ENCODE measurements at regions not wholly inside any gene's neighbourhood (a gene's known extent, or its start where the extent isn't known, plus 50 kb on each side); places are given as distances from the start of the nearest gene placed in this dataset.
"Not testable (repeated sequence)": the region's sequence is repeated elsewhere in the genome, so short reads cannot be mapped to it uniquely, and the experiment has no call there.

DNA sequence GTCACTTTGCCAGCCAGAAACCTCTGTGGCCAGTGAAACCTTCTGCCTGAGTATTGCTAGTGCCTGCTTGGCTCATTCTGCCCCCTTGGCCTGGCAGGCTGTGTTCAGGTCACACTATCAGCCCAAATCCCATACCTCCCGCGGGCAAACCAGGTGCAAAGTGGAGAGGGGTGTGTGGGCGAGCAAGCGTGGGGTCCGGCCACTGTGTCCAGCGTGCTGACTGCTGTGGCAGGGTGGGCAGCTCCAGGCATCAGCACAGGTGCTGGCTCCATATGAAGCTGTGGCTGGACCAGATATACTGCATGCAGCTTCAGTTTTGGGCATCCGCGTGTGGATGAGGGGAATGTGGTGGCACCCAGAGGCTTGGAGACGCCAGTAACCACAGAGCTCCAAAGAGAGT lies 576.5 kb upstream of the EDIL3 start:
- no peak overlapping the region for H3K9ac ChIP-seq (ENCODE audit: low read depth in 1 of 2, low read length in 2 of 2)
- no peaks in the 10 kb centered on the region for H3K9me3 ChIP-seq (ENCODE audit: control insufficient read depth in 2 of 2, low read length in 2 of 2)
- H3K4me3 ChIP-seq (ENCODE audit: low read length in 2 of 2) = no peak overlapping the region
- H3K4me1 ChIP-seq (ENCODE audit: control insufficient read depth in 2 of 2, insufficient read depth in 2 of 2, low read length in 2 of 2) = no peaks in the 10 kb centered on the region
- no peaks in the 10 kb centered on the region for H3K36me3 ChIP-seq (ENCODE audit: control insufficient read depth in 2 of 2, insufficient read depth in 2 of 2, low read length in 2 of 2)
- H3K27ac ChIP-seq (ENCODE audit: low read depth in 2 of 2, low read length in 2 of 2) = no peak overlapping the region
- H3K27me3 ChIP-seq (ENCODE audit: control insufficient read depth in 2 of 2, insufficient read depth in 2 of 2, low read length in 2 of 2) = no peaks in the 10 kb centered on the region

DNA sequence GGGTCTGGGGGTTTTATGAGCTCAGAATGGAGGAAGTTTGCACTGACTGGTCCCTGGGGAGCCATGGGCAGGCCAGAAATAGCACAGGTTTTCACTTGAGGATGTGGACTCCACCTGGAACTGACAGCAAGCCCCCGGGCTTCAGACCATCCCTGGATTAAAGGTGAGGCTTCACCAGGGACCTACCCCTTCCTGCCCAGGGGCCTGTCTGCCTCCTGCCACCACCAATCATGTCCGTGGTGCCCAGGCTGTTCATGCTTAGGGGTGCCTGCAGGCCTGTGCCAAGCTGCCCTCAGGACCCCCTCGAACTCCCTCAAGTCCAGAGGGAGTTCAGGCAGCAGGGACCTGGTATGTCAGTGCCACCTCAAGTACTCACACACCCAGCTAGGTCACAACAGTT lies 577.2 kb upstream of the EDIL3 start:
- H3K9ac ChIP-seq (ENCODE audit: low read depth in 1 of 2, low read length in 2 of 2) = no peak overlapping the region
- no peaks in the 10 kb centered on the region for H3K9me3 ChIP-seq (ENCODE audit: control insufficient read depth in 2 of 2, low read length in 2 of 2)
- H3K36me3 ChIP-seq (ENCODE audit: control insufficient read depth in 2 of 2, insufficient read depth in 2 of 2, low read length in 2 of 2) = no peaks in the 10 kb centered on the region
- H3K4me1 ChIP-seq (ENCODE audit: control insufficient read depth in 2 of 2, insufficient read depth in 2 of 2, low read length in 2 of 2) = no peaks in the 10 kb centered on the region
- H3K27me3 ChIP-seq (ENCODE audit: control insufficient read depth in 2 of 2, insufficient read depth in 2 of 2, low read length in 2 of 2) = no peaks in the 10 kb centered on the region
- no peak overlapping the region for H3K4me3 ChIP-seq (ENCODE audit: low read length in 2 of 2)
- H3K27ac ChIP-seq (ENCODE audit: low read depth in 2 of 2, low read length in 2 of 2) = no peak overlapping the region

DNA sequence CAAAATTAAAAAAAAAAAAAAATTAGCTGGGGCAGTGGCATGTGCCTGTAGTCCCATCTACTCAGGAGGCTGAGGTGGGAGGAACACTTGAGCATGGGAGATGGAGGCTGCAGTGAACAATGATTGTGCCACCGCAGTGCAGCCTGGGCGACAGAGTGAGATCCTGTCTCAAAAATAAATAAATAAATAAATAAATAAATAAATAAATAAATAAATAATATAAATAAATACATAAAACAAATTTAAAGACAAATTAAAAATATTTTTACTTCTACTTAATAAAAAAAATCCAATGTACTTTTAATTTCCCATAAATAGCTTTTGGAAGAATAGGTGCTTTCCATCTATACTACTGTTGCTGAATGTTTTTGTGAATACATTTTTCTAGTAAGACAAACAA lies 598.4 kb upstream of the EDIL3 start:
- Histone ChIP-seq H3K9me3 (ENCODE audit: control insufficient read depth in 2 of 2, low read length in 2 of 2) (no peaks in the 10 kb centered on the region), H3K4me1 (ENCODE audit: control insufficient read depth in 2 of 2, insufficient read depth in 2 of 2, low read length in 2 of 2) (no peaks in the 10 kb centered on the region), H3K9ac (ENCODE audit: low read depth in 1 of 2, low read length in 2 of 2) (no peak overlapping the region)

DNA sequence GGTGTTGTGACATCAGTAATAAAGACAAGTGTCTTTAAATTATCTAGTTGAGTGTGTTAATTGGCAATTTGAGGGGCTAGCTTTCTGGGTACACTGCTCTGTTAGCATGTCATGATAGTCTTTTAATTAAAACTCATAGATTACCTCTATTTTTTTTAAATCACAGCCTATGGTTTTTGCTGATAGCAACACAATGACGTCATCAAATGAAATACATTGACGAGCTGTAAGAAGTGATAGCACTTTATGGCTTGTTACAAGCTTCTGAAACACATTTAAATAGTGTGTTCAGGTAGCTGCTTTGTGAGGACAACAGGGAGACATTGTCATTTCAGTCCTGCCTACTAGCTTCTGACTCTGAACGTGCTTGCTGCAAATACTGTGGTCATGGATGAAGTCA lies 600.5 kb upstream of the EDIL3 start:
- H3K27me3 ChIP-seq (ENCODE audit: control insufficient read depth in 2 of 2, insufficient read depth in 2 of 2, low read length in 2 of 2) = no peaks in the 10 kb centered on the region
- H3K27ac ChIP-seq (ENCODE audit: low read depth in 2 of 2, low read length in 2 of 2) = no peak overlapping the region
- H3K36me3 ChIP-seq (ENCODE audit: control insufficient read depth in 2 of 2, insufficient read depth in 2 of 2, low read length in 2 of 2) = no peaks in the 10 kb centered on the region
- H3K9me3 ChIP-seq (ENCODE audit: control insufficient read depth in 2 of 2, low read length in 2 of 2) = no peaks in the 10 kb centered on the region
- no peak overlapping the region for H3K9ac ChIP-seq (ENCODE audit: low read depth in 1 of 2, low read length in 2 of 2)
- no peak overlapping the region for H3K4me3 ChIP-seq (ENCODE audit: low read length in 2 of 2)
- no peaks in the 10 kb centered on the region for H3K4me1 ChIP-seq (ENCODE audit: control insufficient read depth in 2 of 2, insufficient read depth in 2 of 2, low read length in 2 of 2)

More for the DNA sequence above, 598.4 kb upstream of the EDIL3 start:
- no peaks in the 10 kb centered on the region for H3K36me3 ChIP-seq (ENCODE audit: control insufficient read depth in 2 of 2, insufficient read depth in 2 of 2, low read length in 2 of 2)
- no peak overlapping the region for H3K27ac ChIP-seq (ENCODE audit: low read depth in 2 of 2, low read length in 2 of 2)
- no peaks in the 10 kb centered on the region for H3K27me3 ChIP-seq (ENCODE audit: control insufficient read depth in 2 of 2, insufficient read depth in 2 of 2, low read length in 2 of 2)
- H3K4me3 ChIP-seq (ENCODE audit: low read length in 2 of 2) = no peak overlapping the region

DNA sequence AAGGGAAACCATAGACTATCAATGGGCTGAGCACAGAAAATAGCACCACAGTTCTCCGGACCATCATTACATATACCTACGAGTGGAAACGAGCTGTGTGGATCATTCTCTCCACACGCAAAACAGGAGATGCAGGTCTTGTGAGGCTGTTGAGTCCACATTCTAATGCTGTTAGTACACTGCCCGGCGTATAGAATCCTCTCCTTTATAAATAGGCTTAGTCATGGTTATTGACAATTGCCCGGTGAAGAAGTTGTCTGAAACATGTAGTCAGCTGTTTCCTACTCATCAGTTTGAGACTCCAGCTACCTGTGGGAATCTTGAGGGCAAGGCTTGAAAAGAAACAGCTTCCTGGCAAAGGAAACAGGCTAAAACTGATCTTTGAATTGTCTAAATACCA lies 602.0 kb upstream of the EDIL3 start:
- no peak overlapping the region for H3K4me3 ChIP-seq (ENCODE audit: low read length in 2 of 2)
- no peaks in the 10 kb centered on the region for H3K9me3 ChIP-seq (ENCODE audit: control insufficient read depth in 2 of 2, low read length in 2 of 2)
- H3K36me3 ChIP-seq (ENCODE audit: control insufficient read depth in 2 of 2, insufficient read depth in 2 of 2, low read length in 2 of 2) = no peaks in the 10 kb centered on the region
- no peak overlapping the region for H3K9ac ChIP-seq (ENCODE audit: low read depth in 1 of 2, low read length in 2 of 2)
- no peaks in the 10 kb centered on the region for H3K27me3 ChIP-seq (ENCODE audit: control insufficient read depth in 2 of 2, insufficient read depth in 2 of 2, low read length in 2 of 2)
- H3K27ac ChIP-seq (ENCODE audit: low read depth in 2 of 2, low read length in 2 of 2) = no peak overlapping the region
- H3K4me1 ChIP-seq (ENCODE audit: control insufficient read depth in 2 of 2, insufficient read depth in 2 of 2, low read length in 2 of 2) = no peaks in the 10 kb centered on the region

DNA sequence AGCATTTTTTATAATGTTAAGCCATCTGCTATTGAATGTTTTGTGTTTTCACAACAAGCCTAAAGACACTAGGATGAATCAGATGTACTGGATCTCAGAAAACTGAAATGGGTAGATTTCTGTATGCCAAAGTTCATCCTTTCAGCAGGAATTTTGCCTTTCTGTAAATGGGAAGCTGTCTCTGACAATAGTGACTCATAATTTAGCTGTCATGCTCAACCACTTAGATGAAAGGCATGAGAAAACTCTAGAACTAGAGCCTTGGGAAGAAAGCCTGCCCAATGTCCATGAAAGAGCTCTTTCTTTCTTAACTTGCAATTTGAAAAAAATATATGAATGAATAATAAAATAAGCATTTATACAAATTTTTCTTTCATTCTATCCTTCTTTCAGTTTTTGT lies 616.0 kb upstream of the EDIL3 start:
- Histone ChIP-seq H3K4me3 (ENCODE audit: low read length in 2 of 2) (no peak overlapping the region), H3K9ac (ENCODE audit: low read depth in 1 of 2, low read length in 2 of 2) (no peak overlapping the region), H3K27ac (ENCODE audit: low read depth in 2 of 2, low read length in 2 of 2) (no peak overlapping the region), H3K4me1 (ENCODE audit: control insufficient read depth in 2 of 2, insufficient read depth in 2 of 2, low read length in 2 of 2) (no peaks in the 10 kb centered on the region), H3K9me3 (ENCODE audit: control insufficient read depth in 2 of 2, low read length in 2 of 2) (no peaks in the 10 kb centered on the region), H3K36me3 (ENCODE audit: control insufficient read depth in 2 of 2, insufficient read depth in 2 of 2, low read length in 2 of 2) (no peaks in the 10 kb centered on the region), H3K27me3 (ENCODE audit: control insufficient read depth in 2 of 2, insufficient read depth in 2 of 2, low read length in 2 of 2) (no peaks in the 10 kb centered on the region)

DNA sequence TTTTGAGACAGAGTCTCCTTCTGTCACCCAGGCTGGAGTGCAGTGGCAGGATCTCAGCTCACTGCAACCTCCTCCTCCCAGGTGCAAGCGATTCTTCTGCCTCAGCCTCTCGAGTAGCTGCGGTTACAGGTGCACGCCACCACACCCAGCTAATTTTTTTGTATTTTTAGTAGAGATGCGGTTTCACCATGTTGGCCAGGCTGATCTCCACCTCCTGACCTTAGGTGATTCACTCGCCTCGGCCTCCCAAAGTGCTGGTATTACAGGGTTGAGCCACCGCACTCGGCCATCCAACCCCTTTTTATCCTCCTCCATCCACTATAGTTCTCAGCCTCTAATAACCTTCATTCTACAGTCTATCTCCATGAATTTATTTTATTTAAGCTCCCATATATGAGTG lies 617.3 kb upstream of the EDIL3 start:
- not testable (repeated sequence) for H3K27me3 ChIP-seq (ENCODE audit: control insufficient read depth in 2 of 2, insufficient read depth in 2 of 2, low read length in 2 of 2); H3K4me3 ChIP-seq (ENCODE audit: low read length in 2 of 2); H3K4me1 ChIP-seq (ENCODE audit: control insufficient read depth in 2 of 2, insufficient read depth in 2 of 2, low read length in 2 of 2); H3K36me3 ChIP-seq (ENCODE audit: control insufficient read depth in 2 of 2, insufficient read depth in 2 of 2, low read length in 2 of 2); H3K9ac ChIP-seq (ENCODE audit: low read depth in 1 of 2, low read length in 2 of 2); H3K9me3 ChIP-seq (ENCODE audit: control insufficient read depth in 2 of 2, low read length in 2 of 2); H3K27ac ChIP-seq (ENCODE audit: low read depth in 2 of 2, low read length in 2 of 2)

DNA sequence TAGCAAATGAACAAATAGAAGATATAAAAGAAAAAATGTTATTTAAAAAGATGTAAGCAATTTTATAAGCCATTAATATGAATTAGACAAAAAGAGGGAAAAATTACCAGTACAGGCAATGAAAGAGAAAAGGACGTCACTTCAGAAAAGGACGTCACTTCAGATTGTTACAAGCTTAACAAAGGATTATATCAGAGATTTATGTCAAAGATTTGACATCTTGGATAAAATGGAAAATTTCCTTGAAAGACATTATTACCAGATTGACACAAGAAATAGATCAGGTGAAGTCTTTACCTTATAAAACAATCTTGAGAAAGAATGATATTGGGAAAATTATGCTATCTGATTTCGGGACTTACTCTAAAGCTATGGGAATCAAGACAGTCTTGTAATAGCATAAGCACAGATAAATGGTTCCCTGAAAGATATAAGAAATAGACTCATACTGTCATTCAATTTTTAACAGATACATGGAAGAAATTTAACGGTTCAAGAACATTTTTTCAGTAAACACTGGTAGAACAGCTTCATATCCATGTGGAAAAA lies 625.4 kb upstream of the EDIL3 start:
- Histone ChIP-seq H3K9me3 (ENCODE audit: control insufficient read depth in 2 of 2, low read length in 2 of 2) (no peaks in the 10 kb centered on the region), H3K4me1 (ENCODE audit: control insufficient read depth in 2 of 2, insufficient read depth in 2 of 2, low read length in 2 of 2) (no peaks in the 10 kb centered on the region), H3K27ac (ENCODE audit: low read depth in 2 of 2, low read length in 2 of 2) (no peak overlapping the region), H3K4me3 (ENCODE audit: low read length in 2 of 2) (no peak overlapping the region), H3K9ac (ENCODE audit: low read depth in 1 of 2, low read length in 2 of 2) (no peak overlapping the region), H3K27me3 (ENCODE audit: control insufficient read depth in 2 of 2, insufficient read depth in 2 of 2, low read length in 2 of 2) (no peaks in the 10 kb centered on the region), H3K36me3 (ENCODE audit: control insufficient read depth in 2 of 2, insufficient read depth in 2 of 2, low read length in 2 of 2) (no peaks in the 10 kb centered on the region)

DNA sequence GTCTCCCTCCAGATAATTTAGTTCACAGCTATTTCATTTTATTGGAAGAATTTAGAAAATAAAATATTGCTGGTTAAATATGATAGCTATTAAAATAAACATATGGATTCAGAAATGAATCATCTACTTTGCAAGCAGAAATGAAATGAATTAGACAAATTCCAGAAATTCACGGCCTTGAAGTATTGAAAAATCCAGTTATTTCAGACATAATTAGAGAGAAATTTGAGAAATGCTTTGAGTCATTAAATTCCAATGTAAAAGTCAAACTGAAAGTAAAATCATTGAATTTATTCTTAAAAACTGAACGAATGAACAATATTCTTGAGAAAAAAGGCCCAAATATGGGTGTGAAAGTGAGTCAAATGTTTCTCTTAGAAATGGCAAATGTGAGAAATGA lies 632.6 kb upstream of the EDIL3 start:
- H3K27me3 ChIP-seq (ENCODE audit: control insufficient read depth in 2 of 2, insufficient read depth in 2 of 2, low read length in 2 of 2) = no peaks in the 10 kb centered on the region
- H3K9me3 ChIP-seq (ENCODE audit: control insufficient read depth in 2 of 2, low read length in 2 of 2) = no peaks in the 10 kb centered on the region
- H3K9ac ChIP-seq (ENCODE audit: low read depth in 1 of 2, low read length in 2 of 2) = no peak overlapping the region
- H3K27ac ChIP-seq (ENCODE audit: low read depth in 2 of 2, low read length in 2 of 2) = no peak overlapping the region
- no peak overlapping the region for H3K4me3 ChIP-seq (ENCODE audit: low read length in 2 of 2)
- H3K36me3 ChIP-seq (ENCODE audit: control insufficient read depth in 2 of 2, insufficient read depth in 2 of 2, low read length in 2 of 2) = no peaks in the 10 kb centered on the region
- H3K4me1 ChIP-seq (ENCODE audit: control insufficient read depth in 2 of 2, insufficient read depth in 2 of 2, low read length in 2 of 2) = no peaks in the 10 kb centered on the region

DNA sequence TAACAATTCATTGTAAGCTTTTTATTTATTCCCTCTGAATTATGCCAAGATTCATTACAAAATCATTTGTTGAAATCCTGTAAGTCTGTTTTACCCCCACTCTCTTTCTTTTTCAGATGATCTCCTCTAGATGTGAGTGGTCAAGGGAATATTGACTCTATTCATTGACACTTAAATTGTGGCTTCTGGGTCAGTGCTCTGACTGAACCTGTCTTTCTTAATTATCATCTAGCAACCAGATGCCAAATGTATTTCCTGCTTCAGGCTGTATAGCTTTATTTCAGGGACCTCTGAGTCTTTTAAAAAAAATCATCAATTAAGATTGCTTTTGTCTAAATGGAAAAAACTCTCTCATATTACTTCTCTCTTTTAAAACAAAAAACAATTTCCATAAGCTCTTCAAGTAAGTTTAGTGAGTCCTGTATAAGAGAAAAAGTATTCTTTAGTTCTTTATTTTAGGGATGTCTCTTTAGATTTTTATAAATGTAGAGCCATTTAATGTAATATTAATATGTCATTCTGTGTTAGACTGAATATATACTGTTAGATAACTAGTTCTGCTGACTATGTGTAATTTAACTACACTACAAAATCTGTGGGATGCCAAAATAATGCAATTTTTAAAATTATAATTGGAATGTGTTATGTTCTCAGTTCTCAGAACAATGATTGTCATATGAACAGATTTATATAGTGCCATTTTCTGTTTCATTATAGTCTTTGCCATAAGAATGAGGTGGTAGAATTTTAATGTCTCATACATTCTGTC lies 645.8 kb upstream of the EDIL3 start:
- Histone ChIP-seq H3K9ac (ENCODE audit: low read depth in 1 of 2, low read length in 2 of 2) (no peak overlapping the region), H3K4me3 (ENCODE audit: low read length in 2 of 2) (no peak overlapping the region), H3K9me3 (ENCODE audit: control insufficient read depth in 2 of 2, low read length in 2 of 2) (no peaks in the 10 kb centered on the region), H3K4me1 (ENCODE audit: control insufficient read depth in 2 of 2, insufficient read depth in 2 of 2, low read length in 2 of 2) (no peaks in the 10 kb centered on the region), H3K36me3 (ENCODE audit: control insufficient read depth in 2 of 2, insufficient read depth in 2 of 2, low read length in 2 of 2) (no peaks in the 10 kb centered on the region), H3K27me3 (ENCODE audit: control insufficient read depth in 2 of 2, insufficient read depth in 2 of 2, low read length in 2 of 2) (no peaks in the 10 kb centered on the region), H3K27ac (ENCODE audit: low read depth in 2 of 2, low read length in 2 of 2) (no peak overlapping the region)
